ENCODE measurements at regions not wholly inside any gene's neighbourhood (a gene's known extent, or its start where the extent isn't known, plus 50 kb on each side); places are given as distances from the start of the nearest gene placed in this dataset.

- no peaks in the 10 kb centered on the region for H3F3A ChIP-seq (ENCODE audit: control insufficient read depth, insufficient read depth)
- peaks cover 7% of the 10 kb centered on the region for H3K9me3 ChIP-seq (ENCODE audit: control insufficient read depth, insufficient read depth, low read length)
- no peak overlapping the region for H3K27ac ChIP-seq (ENCODE audit: low read depth, low read length)
- TF ChIP-seq, protein P1, sequence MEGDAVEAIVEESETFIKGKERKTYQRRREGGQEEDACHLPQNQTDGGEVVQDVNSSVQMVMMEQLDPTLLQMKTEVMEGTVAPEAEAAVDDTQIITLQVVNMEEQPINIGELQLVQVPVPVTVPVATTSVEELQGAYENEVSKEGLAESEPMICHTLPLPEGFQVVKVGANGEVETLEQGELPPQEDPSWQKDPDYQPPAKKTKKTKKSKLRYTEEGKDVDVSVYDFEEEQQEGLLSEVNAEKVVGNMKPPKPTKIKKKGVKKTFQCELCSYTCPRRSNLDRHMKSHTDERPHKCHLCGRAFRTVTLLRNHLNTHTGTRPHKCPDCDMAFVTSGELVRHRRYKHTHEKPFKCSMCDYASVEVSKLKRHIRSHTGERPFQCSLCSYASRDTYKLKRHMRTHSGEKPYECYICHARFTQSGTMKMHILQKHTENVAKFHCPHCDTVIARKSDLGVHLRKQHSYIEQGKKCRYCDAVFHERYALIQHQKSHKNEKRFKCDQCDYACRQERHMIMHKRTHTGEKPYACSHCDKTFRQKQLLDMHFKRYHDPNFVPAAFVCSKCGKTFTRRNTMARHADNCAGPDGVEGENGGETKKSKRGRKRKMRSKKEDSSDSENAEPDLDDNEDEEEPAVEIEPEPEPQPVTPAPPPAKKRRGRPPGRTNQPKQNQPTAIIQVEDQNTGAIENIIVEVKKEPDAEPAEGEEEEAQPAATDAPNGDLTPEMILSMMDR (IDR thresholded peaks at IDR 0.05; ENCODE audit: low read depth, low read length, poor library complexity, severe bottlenecking) = no peak
- TF ChIP-seq EZH2phosphoT487 (IDR thresholded peaks at IDR 0.05; ENCODE audit: borderline replicate concordance, low read length) = no peak
- no peaks in the 10 kb centered on the region for H4K20me1 ChIP-seq (ENCODE audit: control insufficient read depth, insufficient read depth, low read depth, low read length)
- no peaks in the 10 kb centered on the region for H3K36me3 ChIP-seq (ENCODE audit: control insufficient read depth, low read length)
- H3K9me2 ChIP-seq (replicated peaks; ENCODE audit: control insufficient read depth, low read length) = no peaks in the 10 kb centered on the region
- no peaks in the 10 kb centered on the region for H3K27me3 ChIP-seq (ENCODE audit: control insufficient read depth, low read length)
- no peaks in the 10 kb centered on the region for H3K4me1 ChIP-seq (ENCODE audit: control insufficient read depth, low read length)
- no peak overlapping the region for H3K4me3 ChIP-seq (ENCODE audit: low read length)
- no peaks in the 10 kb centered on the region for H3K79me2 ChIP-seq (ENCODE audit: control insufficient read depth, low read length)
- H3K4me2 ChIP-seq (ENCODE audit: low read length) = no peak overlapping the region
These were observed 559.6 kb upstream of the MDFIC2 start for GRCh38 chr3:70871909-70872656.

DNA sequence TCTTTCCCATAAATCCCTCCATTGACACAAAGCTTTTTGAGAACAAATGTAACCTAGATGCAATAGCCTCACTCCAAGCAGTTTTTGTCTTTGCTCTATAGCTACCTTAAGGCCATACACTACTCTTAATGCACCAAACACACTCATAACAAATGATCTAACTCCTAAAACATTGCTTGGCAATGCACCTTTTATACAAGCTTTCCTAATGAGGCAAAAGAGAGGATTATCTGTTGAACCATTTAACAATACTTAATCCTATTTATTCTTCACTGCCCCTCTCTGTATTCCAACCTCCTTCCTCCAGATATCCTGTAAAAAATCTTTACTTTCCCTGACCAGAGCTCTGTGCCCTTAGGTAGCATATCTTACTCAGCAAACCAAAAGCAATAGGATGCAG is 558.1 kb upstream of the MDFIC2 start:
- H3K36me3 ChIP-seq (ENCODE audit: control insufficient read depth, low read length) = no peaks in the 10 kb centered on the region

GRCh38 chr3:70868561-70868960 is 556.1 kb upstream of the MDFIC2 start:
- no peak for TF ChIP-seq EZH2phosphoT487 (IDR thresholded peaks at IDR 0.05; ENCODE audit: borderline replicate concordance, low read length)
- TF ChIP-seq, protein P1 (IDR thresholded peaks at IDR 0.05; ENCODE audit: low read depth, low read length, poor library complexity, severe bottlenecking) = no peak
- H3F3A ChIP-seq (ENCODE audit: control insufficient read depth, insufficient read depth) = no peaks in the 10 kb centered on the region
- no peaks in the 10 kb centered on the region for H3K79me2 ChIP-seq (ENCODE audit: control insufficient read depth, low read length)
- H3K4me3 ChIP-seq (ENCODE audit: low read length) = no peak overlapping the region
- H3K9me2 ChIP-seq (replicated peaks; ENCODE audit: control insufficient read depth, low read length) = no peaks in the 10 kb centered on the region
- H4K20me1 ChIP-seq (ENCODE audit: control insufficient read depth, insufficient read depth, low read depth, low read length) = no peaks in the 10 kb centered on the region
- H3K27me3 ChIP-seq (ENCODE audit: control insufficient read depth, low read length) = no peaks in the 10 kb centered on the region
- no peak overlapping the region for H3K4me2 ChIP-seq (ENCODE audit: low read length)
- H3K4me1 ChIP-seq (ENCODE audit: control insufficient read depth, low read length) = no peaks in the 10 kb centered on the region
- H3K36me3 ChIP-seq (ENCODE audit: control insufficient read depth, low read length) = no peaks in the 10 kb centered on the region
- no peak overlapping the region for H3K27ac ChIP-seq (ENCODE audit: low read depth, low read length)
- peaks cover 7% of the 10 kb centered on the region for H3K9me3 ChIP-seq (ENCODE audit: control insufficient read depth, insufficient read depth, low read length)

More for the DNA sequence above, 558.1 kb upstream of the MDFIC2 start:
- H3F3A ChIP-seq (ENCODE audit: control insufficient read depth, insufficient read depth) = no peaks in the 10 kb centered on the region
- H3K79me2 ChIP-seq (ENCODE audit: control insufficient read depth, low read length) = no peaks in the 10 kb centered on the region
- no peak overlapping the region for H3K4me2 ChIP-seq (ENCODE audit: low read length)
- H3K4me1 ChIP-seq (ENCODE audit: control insufficient read depth, low read length) = no peaks in the 10 kb centered on the region
- peaks cover 7% of the 10 kb centered on the region for H3K9me3 ChIP-seq (ENCODE audit: control insufficient read depth, insufficient read depth, low read length)
- no peaks in the 10 kb centered on the region for H3K9me2 ChIP-seq (replicated peaks; ENCODE audit: control insufficient read depth, low read length)
- H4K20me1 ChIP-seq (ENCODE audit: control insufficient read depth, insufficient read depth, low read depth, low read length) = no peaks in the 10 kb centered on the region
- no peaks in the 10 kb centered on the region for H3K27me3 ChIP-seq (ENCODE audit: control insufficient read depth, low read length)
- H3K27ac ChIP-seq (ENCODE audit: low read depth, low read length) = no peak overlapping the region
- H3K4me3 ChIP-seq (ENCODE audit: low read length) = no peak overlapping the region
- TF ChIP-seq, protein P1 (IDR thresholded peaks at IDR 0.05; ENCODE audit: low read depth, low read length, poor library complexity, severe bottlenecking) = no peak
- TF ChIP-seq EZH2phosphoT487 (IDR thresholded peaks at IDR 0.05; ENCODE audit: borderline replicate concordance, low read length) = no peak

Data from DOHH2 (cell line).